Endothelial cell of umbilical vein (primary cell): ENCODE measurements at regions not wholly inside any gene's neighbourhood (a gene's known extent, or its start where the extent isn't known, plus 50 kb on each side); places are given as distances from the start of the nearest gene placed in this dataset.

Experiments
- CTCF ChIP-seq, 2 donors: IDR thresholded peaks; 1 replicate in 1 of 2; 2 replicates in 1 of 2; pipeline ENCODE4 v1.5.1; 2011; ENCODE audit warnings: low read length in 2 of 2, mild to moderate bottlenecking in 2 of 2, moderate library complexity in 2 of 2, control low read depth in 1 of 2, inconsistent platforms in 1 of 2, low read depth in 1 of 2; ENCODE audit not compliant: insufficient read depth in 1 of 2; ENCODE audit errors: extremely low read depth in 1 of 2
- POLR2AphosphoS5 ChIP-seq: IDR thresholded peaks from 2 replicates; pipeline ENCODE4 v1.6.1; 2012; ENCODE audit warnings: low read depth, mild to moderate bottlenecking, control low read depth, low read length, moderate library complexity; ENCODE audit not compliant: insufficient read depth

DNA sequence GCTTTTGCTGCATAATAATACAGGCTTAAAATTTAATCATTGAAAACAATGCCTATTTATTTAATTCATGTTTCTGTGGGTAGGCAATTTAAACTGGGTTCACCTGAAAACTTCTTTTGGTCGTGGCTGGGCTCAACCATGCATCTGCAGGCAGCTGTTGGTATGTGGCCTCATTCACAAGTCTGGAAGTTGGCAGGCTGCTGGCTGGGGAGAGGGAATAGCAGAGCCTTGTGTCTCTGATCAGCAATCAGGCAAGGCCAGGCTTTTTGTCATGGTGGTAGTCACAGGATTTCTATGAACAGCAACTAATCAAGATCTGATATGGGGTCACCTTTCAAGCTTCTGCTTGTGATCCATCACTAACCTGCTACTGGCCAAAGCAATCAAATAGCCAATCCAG, 130.1 kb upstream of the KCNJ3 start:
- TF ChIP-seq CTCF (IDR thresholded peaks at IDR 0.05; ENCODE audit: extremely low read depth in 1 of 2, insufficient read depth in 1 of 2, low read depth in 1 of 2, low read length in 2 of 2) (no peak), POLR2AphosphoS5 (no peak)
